Prostate gland (tissue), 2 donors: ENCODE measurements at regions not wholly inside any gene's neighbourhood (a gene's known extent, or its start where the extent isn't known, plus 50 kb on each side); places are given as distances from the start of the nearest gene placed in this dataset.

ENCODE experiments used
- DNase-seq: peaks from one replicate; pipeline ENCODE4 v3.0.0-alpha.2; 2019; ENCODE audit warnings: low spot score
- H3K27ac ChIP-seq, 2 donors: fragments of 200-600 bp; sonication (generic); 2 replicates each; pipeline ENCODE4 v1.5.1; 2017 to 2019
- H3K27me3 ChIP-seq: fragments of 200-600 bp; sonication (generic); replicated peaks from 2 replicates; pipeline ENCODE4 v1.5.1; 2019; ENCODE audit not compliant: insufficient read depth
- H3K36me3 ChIP-seq, 2 donors: fragments of 200-600 bp; sonication (generic); 1 replicate in 1 of 2; 2 replicates in 1 of 2; pipeline versions ENCODE4 v1.5.1 to v1.8.1; 2017 to 2019
- H3K4me1 ChIP-seq: fragments of 200-600 bp; sonication (generic); replicated peaks from 2 replicates; pipeline ENCODE4 v1.5.1; 2019
- H3K4me3 ChIP-seq, 2 donors: fragments of 200-600 bp; sonication (generic); 2 replicates each; pipeline ENCODE4 v1.5.1; 2017 to 2019
- H3K9me3 ChIP-seq: fragments of 200-600 bp; sonication (generic); 2 replicates; pipeline ENCODE4 v1.5.1; 2017
- CTCF ChIP-seq, 4 experiments: fragments of 200-600 bp in 2 of 4; fragments of 450-650 bp in 2 of 4; sonication (generic) in 2 of 4; IDR thresholded peaks; 1 replicate in 3 of 4; 2 replicates in 1 of 4; pipeline ENCODE4 v1.5.1; 2016 to 2019; ENCODE audit warnings: antibody characterized with exemption in 4 of 4, mild to moderate bottlenecking in 2 of 4, moderate library complexity in 2 of 4
- POLR2A ChIP-seq: fragments of 450-650 bp; IDR thresholded peaks from one replicate; pipeline ENCODE4 v1.6.1; 2016; ENCODE audit warnings: antibody characterized with exemption, mild to moderate bottlenecking
- POLR2AphosphoS5 ChIP-seq: sonication (generic); formaldehyde crosslinking; IDR thresholded peaks from one replicate; pipeline ENCODE4 v1.6.1; 2017; ENCODE audit warnings: antibody characterized with exemption
- WGBS: methylation state at CpG from one replicate; pipeline ENCODE4 v1.1.5; 2018; 5-methylcytosine and 5-hydroxymethylcytosine counted together
- intact Hi-C: fragments of 100-400 bp; cut with DNase I; formaldehyde crosslinking; loops from one replicate; pipeline ENCODE4 v1.14.2; 2022

- 77% methylated on average over 5 of the region's 5 CpGs for WGBS
- DNase-seq: no peak
- H3K4me3 ChIP-seq: no peak overlapping the region
- H3K27me3 ChIP-seq: no peaks in the 10 kb centered on the region
- intact Hi-C loops: no loop called here
- H3K27ac ChIP-seq: no peak overlapping the region
- TF ChIP-seq POLR2AphosphoS5 (no peak), CTCF (IDR thresholded peaks at IDR 0.05) (no peak)
- no peaks in the 10 kb centered on the region for H3K4me1 ChIP-seq
- H3K9me3 ChIP-seq: no peaks in the 10 kb centered on the region
- H3K36me3 ChIP-seq: no peaks in the 10 kb centered on the region
These were observed 648.8 kb downstream of the EPHA7 start for GRCh38 chr6:92770540-92770939.

- no peak overlapping the region for H3K4me3 ChIP-seq
- TF ChIP-seq CTCF (IDR thresholded peaks at IDR 0.05) (no peak), POLR2AphosphoS5 (no peak), POLR2A (no peak)
- 84% methylated on average over 1 of the region's 1 CpG for WGBS
These were observed 652.3 kb downstream of the EPHA7 start for GRCh38 chr6:92767101-92767500.

GRCh38 chr6:92763680-92764079 lies 655.7 kb downstream of the EPHA7 start:
- H3K27me3 ChIP-seq: no peaks in the 10 kb centered on the region
- no peaks in the 10 kb centered on the region for H3K9me3 ChIP-seq
- H3K4me3 ChIP-seq: no peak overlapping the region
- no peaks in the 10 kb centered on the region for H3K4me1 ChIP-seq
- DNase-seq: no peak
- WGBS: 28% methylated on average over 3 of the region's 3 CpGs
- no peak for TF ChIP-seq POLR2AphosphoS5
- no peak for TF ChIP-seq CTCF (IDR thresholded peaks at IDR 0.05)
- no peak for TF ChIP-seq POLR2A
- intact Hi-C loops: no loop called here
- H3K36me3 ChIP-seq: no peaks in the 10 kb centered on the region
- H3K27ac ChIP-seq: no peak overlapping the region

More at GRCh38 chr6:92767101-92767500, 652.3 kb downstream of the EPHA7 start:
- no peak for DNase-seq
- H3K27ac ChIP-seq: no peak overlapping the region
- H3K4me1 ChIP-seq: no peaks in the 10 kb centered on the region
- intact Hi-C loops: no loop called here
- H3K27me3 ChIP-seq: no peaks in the 10 kb centered on the region
- no peaks in the 10 kb centered on the region for H3K9me3 ChIP-seq
- H3K36me3 ChIP-seq: no peaks in the 10 kb centered on the region

GRCh38 chr6:92763274-92763584 lies 656.1 kb downstream of the EPHA7 start:
- H3K4me1 ChIP-seq: no peaks in the 10 kb centered on the region
- no peak for DNase-seq
- H3K4me3 ChIP-seq: no peak overlapping the region
- 66% methylated on average over 2 of the region's 2 CpGs for WGBS
- no peak for TF ChIP-seq POLR2AphosphoS5
- TF ChIP-seq POLR2A: no peak
- no peak for TF ChIP-seq CTCF (IDR thresholded peaks at IDR 0.05)
- no peaks in the 10 kb centered on the region for H3K27me3 ChIP-seq
- intact Hi-C loops: no loop called here
- no peaks in the 10 kb centered on the region for H3K36me3 ChIP-seq
- H3K27ac ChIP-seq: no peak overlapping the region
- H3K9me3 ChIP-seq: no peaks in the 10 kb centered on the region

- intact Hi-C loops: no loop called here
- Histone ChIP-seq H3K27me3 (no peaks in the 10 kb centered on the region), H3K4me3 (no peak overlapping the region), H3K27ac (no peak overlapping the region), H3K4me1 (no peaks in the 10 kb centered on the region), H3K36me3 (no peaks in the 10 kb centered on the region), H3K9me3 (no peaks in the 10 kb centered on the region)
- 69% methylated on average over 3 of the region's 3 CpGs for WGBS
- DNase-seq: no peak
- TF ChIP-seq POLR2A (no peak), POLR2AphosphoS5 (no peak), CTCF (IDR thresholded peaks at IDR 0.05) (no peak)
These were observed 656.7 kb downstream of the EPHA7 start for GRCh38 chr6:92762443-92763273.
